ENCODE measurements at regions not wholly inside any gene's neighbourhood (a gene's known extent, or its start where the extent isn't known, plus 50 kb on each side); places are given as distances from the start of the nearest gene placed in this dataset.

GRCh38 chr11:96447208-96448110, 57.6 kb downstream of the JRKL start:
- in situ Hi-C loops (cut with MboI): no loop called here
- DNase-seq (ENCODE audit: low read depth, low spot score) (no peak), FAIRE-seq (no peak), ATAC-seq (no peak)
- SMC1A ChIA-PET (ENCODE audit: uncharacterized antibody, unreplicated experiment): no interaction called here
- POLR2A ChIA-PET: no interaction called here
- intact Hi-C loops (cut with micrococcal nuclease; ENCODE audit: unreplicated experiment): no loop called here
- H3K4me1 ChIP-seq (ENCODE audit: control insufficient read depth, insufficient read depth, low read length): no peaks in the 10 kb centered on the region
- no peaks in the 10 kb centered on the region for H4K20me1 ChIP-seq (ENCODE audit: control insufficient read depth, insufficient read depth)
- peaks cover 0 to 3% of the 10 kb centered on the region in 2 experiments; a peak in 2 of 4 replicates for H3K27me3 ChIP-seq (replicated peaks in 1 of 2; ENCODE audit: control insufficient read depth in 2 of 2, insufficient read depth in 2 of 2, low read length in 1 of 2)
- H3K4me2 ChIP-seq (ENCODE audit: control insufficient read depth, insufficient read depth): no peak overlapping the region
- CTCF ChIA-PET: interaction anchor here (2.8 kb wide), 1 partner anchor 17 kb away, joined by 22 read pairs; no protein-coding TSS in a partner anchor
- H3K27ac ChIP-seq (ENCODE audit: control insufficient read depth, insufficient read depth): no peak overlapping the region
- no peaks in the 10 kb centered on the region for H3K9me3 ChIP-seq (replicated peaks; ENCODE audit: control insufficient read depth, insufficient read depth, low read length)
- RAD21 ChIA-PET (ENCODE audit: unreplicated experiment): interaction anchor here (1.2 kb wide), 1 partner anchor 17 kb away, joined by 3 read pairs; no protein-coding TSS in a partner anchor
- WGBS (ENCODE audit: insufficient coverage, insufficient replicate concordance, low lambda C conversion rate, missing lambda C conversion rate): 34% methylated on average over 11 of the region's 11 CpGs
- no peak for TF ChIP-seq USF2 (IDR thresholded peaks at IDR 0.05; ENCODE audit: borderline replicate concordance, low read depth, low read length)
- TF ChIP-seq CHD1 (IDR thresholded peaks at IDR 0.05; ENCODE audit: low read depth, low read length): no peak
- no peak for TF ChIP-seq PML (IDR thresholded peaks at IDR 0.05; ENCODE audit: low read length)
- no peak for TF ChIP-seq GATAD2B (conservative IDR thresholded peaks at IDR 0.05; ENCODE audit: low read depth)
- TF ChIP-seq, protein P1, sequence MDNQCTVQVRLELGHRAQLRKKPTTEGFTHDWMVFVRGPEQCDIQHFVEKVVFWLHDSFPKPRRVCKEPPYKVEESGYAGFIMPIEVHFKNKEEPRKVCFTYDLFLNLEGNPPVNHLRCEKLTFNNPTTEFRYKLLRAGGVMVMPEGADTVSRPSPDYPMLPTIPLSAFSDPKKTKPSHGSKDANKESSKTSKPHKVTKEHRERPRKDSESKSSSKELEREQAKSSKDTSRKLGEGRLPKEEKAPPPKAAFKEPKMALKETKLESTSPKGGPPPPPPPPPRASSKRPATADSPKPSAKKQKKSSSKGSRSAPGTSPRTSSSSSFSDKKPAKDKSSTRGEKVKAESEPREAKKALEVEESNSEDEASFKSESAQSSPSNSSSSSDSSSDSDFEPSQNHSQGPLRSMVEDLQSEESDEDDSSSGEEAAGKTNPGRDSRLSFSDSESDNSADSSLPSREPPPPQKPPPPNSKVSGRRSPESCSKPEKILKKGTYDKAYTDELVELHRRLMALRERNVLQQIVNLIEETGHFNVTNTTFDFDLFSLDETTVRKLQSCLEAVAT (IDR thresholded peaks at IDR 0.05): no peak
- TF ChIP-seq ZNF217 (IDR thresholded peaks at IDR 0.05): no peak
- no peak for TF ChIP-seq E2F4 (IDR thresholded peaks at IDR 0.05; ENCODE audit: low read depth, low read length)
- no peak for TF ChIP-seq ZNF207 (IDR thresholded peaks at IDR 0.05; ENCODE audit: borderline replicate concordance)
- H2AFZ ChIP-seq (ENCODE audit: control insufficient read depth, low read depth, low read length): no peak overlapping the region
- H3K36me3 ChIP-seq (ENCODE audit: control insufficient read depth in 2 of 2, insufficient read depth in 2 of 2, low read length in 1 of 2): no peaks in the 10 kb centered on the region
- H3K9ac ChIP-seq (ENCODE audit: control insufficient read depth, insufficient read depth, low read length): no peak overlapping the region
- H3K4me3 ChIP-seq: no peak overlapping the region
- H3K79me2 ChIP-seq (ENCODE audit: control insufficient read depth, insufficient read depth, low read length): no peaks in the 10 kb centered on the region
- no TSS peak for BruUV-seq (replicated peaks)

All from GM12878 (cell line).